Ovary (tissue), 7 donors: ENCODE measurements at regions not wholly inside any gene's neighbourhood (a gene's known extent, or its start where the extent isn't known, plus 50 kb on each side); places are given as distances from the start of the nearest gene placed in this dataset.

ENCODE experiments used
- DNase-seq, 5 donors: peaks; one replicate each; pipeline ENCODE4 v3.0.0-alpha.2; 2019 to 2020
- H3K27ac ChIP-seq, 2 donors: fragments of 200-600 bp; one replicate each; pipeline versions ENCODE4 v1.5.1 to v1.8.0; 2019 to 2022
- H3K27me3 ChIP-seq: fragments of 200-600 bp; one replicate; pipeline ENCODE4 v1.8.0; 2022
- H3K36me3 ChIP-seq: fragments of 200-600 bp; sonication (generic); one replicate; pipeline ENCODE4 v1.5.1; 2019
- H3K4me1 ChIP-seq: one replicate; pipeline ENCODE4 v1.8.1; 2013; ENCODE audit warnings: mild to moderate bottlenecking, moderate library complexity; ENCODE audit not compliant: insufficient read depth
- H3K4me3 ChIP-seq: fragments of 200-600 bp; sonication (generic); one replicate; pipeline ENCODE4 v1.5.1; 2017
- H3K9me3 ChIP-seq, 2 donors: fragments of 200-600 bp in 1 of 2; sonication (generic) in 1 of 2; one replicate each; pipeline versions ENCODE4 v1.5.1 to v1.8.1; 2013 to 2019; ENCODE audit warnings: mild to moderate bottlenecking in 1 of 2, moderate library complexity in 1 of 2
- CTCF ChIP-seq, 3 donors: fragments of 450-650 bp in 2 of 3; fragments of 200-600 bp in 1 of 3; IDR thresholded peaks; one replicate each; pipeline versions ENCODE4 v1.5.1 to v1.8.0; 2016 to 2022; ENCODE audit warnings: antibody characterized with exemption in 3 of 3, mild to moderate bottlenecking in 1 of 3
- EP300 ChIP-seq: sonication (generic); formaldehyde crosslinking; IDR thresholded peaks from one replicate; pipeline ENCODE4 v1.6.1; 2017; ENCODE audit warnings: antibody characterized with exemption
- POLR2A ChIP-seq: fragments of 450-650 bp; IDR thresholded peaks from one replicate; pipeline ENCODE4 v1.6.1; 2017; ENCODE audit warnings: antibody characterized with exemption, mild to moderate bottlenecking, moderate library complexity
- WGBS, 3 donors: extraction: QIAGEN DNeasy Blood & Tissue Kit in 1 of 3; methylation state at CpG; one replicate each; pipeline versions ENCODE4 v1.1.5 to v1.1.7; 2013 to 2017; 5-methylcytosine and 5-hydroxymethylcytosine counted together
- intact Hi-C, 4 donors: fragments of 100-400 bp; cut with DNase I; formaldehyde crosslinking; loops; one replicate each; pipeline versions ENCODE4 v1.11.0 to v1.15.1; 2022 to 2023
- donor health status: DM: no; HTN: no; CAD: no; lungs with moderate emphysema.
- donor health status: DM: no; HTN: no; CAD: no.
- donor health status: Bipolar disorder and iron deficiency.
- donor health status: DM: no; HTN: no; CAD: no.
- donor health status: DM: yes; HTN: yes; CAD: no.

GRCh38 chr13:106324444-106324843 is 211.0 kb downstream of the EFNB2 start:
- Histone ChIP-seq H3K4me1 (no peaks in the 10 kb centered on the region), H3K9me3 (no peaks in the 10 kb centered on the region), H3K36me3 (no peaks in the 10 kb centered on the region), H3K27ac (no peak overlapping the region), H3K27me3 (no peaks in the 10 kb centered on the region), H3K4me3 (no peak overlapping the region)
- DNase-seq: no peak
- intact Hi-C loops: no loop called here
- WGBS, 3 donors: 87 to 94% (median 87%) methylated on average over 5 of the region's 5 CpGs
- no peak for TF ChIP-seq CTCF (IDR thresholded peaks at IDR 0.05)
- TF ChIP-seq POLR2A: no peak
- TF ChIP-seq EP300: no peak

- intact Hi-C loops: no loop called here
- Histone ChIP-seq H3K9me3 (no peaks in the 10 kb centered on the region), H3K4me3 (no peak overlapping the region), H3K36me3 (no peaks in the 10 kb centered on the region), H3K4me1 (no peaks in the 10 kb centered on the region), H3K27ac (no peak overlapping the region), H3K27me3 (no peaks in the 10 kb centered on the region)
- no peak for TF ChIP-seq EP300
- no peak for TF ChIP-seq CTCF (IDR thresholded peaks at IDR 0.05)
- TF ChIP-seq POLR2A: no peak
- DNase-seq: no peak
These were observed 212.8 kb downstream of the EFNB2 start for GRCh38 chr13:106322628-106323027.

GRCh38 chr13:106318941-106319411 is 216.5 kb downstream of the EFNB2 start:
- 43 to 49% (median 43%) methylated on average over 4 of the region's 4 CpGs for WGBS, 3 donors
- no peak overlapping the region for H3K4me3 ChIP-seq
- TF ChIP-seq CTCF (IDR thresholded peaks at IDR 0.05) (no peak), POLR2A (no peak), EP300 (no peak)
- H3K36me3 ChIP-seq: no peaks in the 10 kb centered on the region
- DNase-seq: no peak
- intact Hi-C loops: no loop called here
- H3K9me3 ChIP-seq: no peaks in the 10 kb centered on the region
- H3K4me1 ChIP-seq: no peaks in the 10 kb centered on the region
- H3K27ac ChIP-seq: no peak overlapping the region
- no peaks in the 10 kb centered on the region for H3K27me3 ChIP-seq

GRCh38 chr13:106314417-106314816 is 221.0 kb downstream of the EFNB2 start:
- TF ChIP-seq POLR2A (no peak), CTCF (IDR thresholded peaks at IDR 0.05) (no peak), EP300 (no peak)
- 72 to 94% (median 83%) methylated on average over 5 of the region's 5 CpGs for WGBS, 3 donors
- Histone ChIP-seq H3K27ac (no peak overlapping the region), H3K4me1 (no peaks in the 10 kb centered on the region), H3K27me3 (no peaks in the 10 kb centered on the region), H3K4me3 (no peak overlapping the region), H3K36me3 (no peaks in the 10 kb centered on the region), H3K9me3 (no peaks in the 10 kb centered on the region)
- intact Hi-C loops: no loop called here
- no peak for DNase-seq

GRCh38 chr13:106311004-106311403 is 224.5 kb downstream of the EFNB2 start:
- intact Hi-C loops: no loop called here
- Histone ChIP-seq H3K9me3 (no peaks in the 10 kb centered on the region), H3K4me3 (no peak overlapping the region), H3K27me3 (no peaks in the 10 kb centered on the region), H3K27ac (no peak overlapping the region), H3K36me3 (no peaks in the 10 kb centered on the region), H3K4me1 (no peaks in the 10 kb centered on the region)
- 51 to 56% (median 51%) methylated on average over 9 of the region's 9 CpGs for WGBS, 3 donors
- DNase-seq: no peak
- TF ChIP-seq POLR2A (no peak), CTCF (IDR thresholded peaks at IDR 0.05) (no peak), EP300 (no peak)
